EL (cell line): ENCODE measurements at regions not wholly inside any gene's neighbourhood (a gene's known extent, or its start where the extent isn't known, plus 50 kb on each side); places are given as distances from the start of the nearest gene placed in this dataset.
"Not testable (repeated sequence)": the region's sequence is repeated elsewhere in the genome, so short reads cannot be mapped to it uniquely, and the experiment has no call there.

Source experiments
- DNase-seq: peaks from one replicate; pipeline ENCODE4 v3.0.0-alpha.2; 2016

DNA sequence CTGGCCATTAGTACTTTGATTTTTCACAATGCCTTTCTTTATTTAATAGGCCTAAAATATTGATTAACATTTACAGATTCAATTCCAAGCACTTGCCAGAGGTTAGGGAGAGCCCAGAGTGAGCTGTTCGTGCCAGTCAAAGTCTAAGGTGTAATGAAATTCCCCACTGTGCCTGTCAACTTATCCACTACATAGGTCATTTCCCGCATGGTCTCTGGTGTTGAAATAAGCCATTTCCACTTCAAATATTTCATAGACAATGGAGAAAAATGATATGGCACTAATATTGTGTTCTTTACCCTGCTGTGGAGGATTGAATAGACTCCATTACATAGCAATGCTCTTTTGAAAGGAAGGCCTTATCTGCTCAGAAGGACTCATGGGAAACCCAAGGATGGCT lies 978.1 kb upstream of the CELF2 start:
- no peak for DNase-seq

DNA sequence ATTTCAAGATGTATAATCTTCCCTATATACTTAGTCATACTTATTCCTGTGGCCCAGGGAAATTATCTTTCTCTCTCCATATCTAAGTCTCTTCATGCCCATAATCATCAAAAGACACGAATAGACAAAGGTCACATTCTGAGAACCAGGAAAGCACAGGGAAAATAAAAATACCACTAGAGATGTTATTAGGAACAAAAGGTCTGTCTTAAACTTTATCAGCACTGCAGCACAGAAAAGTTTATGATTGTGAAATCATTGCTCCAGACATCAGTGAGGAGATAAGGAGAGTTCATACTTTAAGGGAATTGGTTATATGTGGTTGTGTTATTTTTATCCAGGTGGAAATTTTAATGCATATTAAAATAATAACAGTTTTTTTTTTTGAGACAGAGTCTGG lies 974.6 kb upstream of the CELF2 start:
- no peak for DNase-seq

DNA sequence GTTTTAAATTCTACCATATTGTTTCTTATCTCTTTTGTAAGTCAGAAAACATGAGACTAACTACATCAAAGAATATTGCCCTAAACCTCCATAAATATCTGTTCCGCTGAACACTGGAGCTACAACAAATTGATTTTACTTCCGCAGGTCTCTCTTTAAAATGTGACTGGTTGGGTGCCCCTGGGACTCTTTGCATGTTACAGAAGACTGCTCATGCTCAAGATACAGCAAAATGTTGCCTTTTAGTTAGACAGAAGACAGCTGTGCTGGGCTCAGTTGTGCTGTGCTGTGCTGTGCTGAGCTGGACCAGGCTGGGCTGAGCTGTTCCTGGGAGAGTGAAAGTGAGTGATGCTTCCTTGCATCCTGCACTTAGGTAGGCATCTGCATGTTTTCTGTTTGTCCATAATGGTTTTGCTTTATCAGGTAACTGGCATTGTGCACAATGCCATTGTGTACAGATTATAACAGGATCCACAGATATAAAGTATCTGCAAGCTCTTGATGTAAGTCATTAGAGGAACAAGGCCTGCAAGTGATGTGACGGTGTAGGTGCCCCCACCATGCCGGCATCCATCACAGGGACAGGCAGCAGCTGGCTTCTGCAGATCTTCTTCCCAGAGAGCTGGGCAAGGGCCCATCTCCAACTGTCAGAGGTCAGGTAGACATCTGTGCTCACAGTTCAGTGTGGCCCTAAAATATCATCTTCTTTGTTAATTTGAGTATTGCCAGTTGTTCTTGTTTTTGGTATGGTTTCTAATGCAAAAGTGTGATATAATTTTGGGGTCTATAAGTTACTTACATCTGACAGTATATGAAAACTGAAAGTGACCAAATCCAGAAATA lies 972.5 kb upstream of the CELF2 start:
- no peak for DNase-seq

DNA sequence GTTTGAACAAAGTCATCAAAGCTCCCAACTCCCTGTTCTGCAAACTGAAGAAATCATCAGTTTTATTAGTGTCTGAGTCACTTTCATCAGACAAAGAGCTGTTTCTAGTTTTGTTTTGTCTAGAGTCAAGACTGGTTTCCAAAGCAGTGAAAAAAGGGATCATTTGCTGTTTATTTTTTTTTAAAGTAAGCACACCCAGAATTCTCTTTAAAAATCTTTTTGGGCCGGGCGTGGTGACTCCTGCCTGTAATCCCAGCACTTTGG lies 972.0 kb upstream of the CELF2 start:
- DNase-seq = no peak

DNA sequence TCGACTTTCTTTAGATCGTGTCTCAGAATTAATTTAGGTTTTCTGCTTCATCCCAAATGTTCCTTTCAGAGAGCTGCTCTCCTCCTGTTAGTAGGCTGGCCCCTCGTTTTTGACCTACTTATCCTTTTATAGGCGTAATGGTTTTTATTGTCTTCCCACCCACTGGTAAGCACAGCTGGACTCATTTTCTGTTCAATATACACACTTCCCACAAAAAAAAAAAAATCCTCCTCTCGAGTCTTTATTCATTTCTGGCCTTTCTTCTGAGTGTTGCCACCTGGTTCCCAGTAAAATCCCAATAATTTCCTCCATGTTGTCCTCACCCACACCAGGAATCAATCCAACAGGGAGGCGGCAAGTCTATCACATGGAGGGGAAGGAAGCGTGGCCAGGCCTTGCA lies 970.2 kb upstream of the CELF2 start:
- no peak for DNase-seq

DNA sequence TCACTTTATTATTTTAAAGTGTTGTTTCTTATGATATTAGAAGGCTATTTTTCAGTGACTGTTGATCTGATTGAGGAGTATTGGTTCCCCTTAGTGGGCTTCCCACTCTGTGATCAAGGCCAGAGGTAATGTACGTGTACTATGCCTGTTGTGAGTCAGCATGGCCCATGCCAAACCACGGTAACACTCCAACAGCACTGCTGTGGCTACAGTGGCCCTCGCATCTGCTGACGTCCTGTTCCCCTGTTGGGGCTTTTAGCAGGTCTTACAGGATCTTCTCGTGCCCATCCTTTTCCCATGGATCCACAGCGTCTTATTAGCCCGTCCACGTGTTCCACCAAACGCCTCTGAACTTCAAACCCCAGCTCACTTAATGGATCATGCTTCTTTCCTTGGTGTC lies 964.6 kb upstream of the CELF2 start:
- DNase-seq = no peak

DNA sequence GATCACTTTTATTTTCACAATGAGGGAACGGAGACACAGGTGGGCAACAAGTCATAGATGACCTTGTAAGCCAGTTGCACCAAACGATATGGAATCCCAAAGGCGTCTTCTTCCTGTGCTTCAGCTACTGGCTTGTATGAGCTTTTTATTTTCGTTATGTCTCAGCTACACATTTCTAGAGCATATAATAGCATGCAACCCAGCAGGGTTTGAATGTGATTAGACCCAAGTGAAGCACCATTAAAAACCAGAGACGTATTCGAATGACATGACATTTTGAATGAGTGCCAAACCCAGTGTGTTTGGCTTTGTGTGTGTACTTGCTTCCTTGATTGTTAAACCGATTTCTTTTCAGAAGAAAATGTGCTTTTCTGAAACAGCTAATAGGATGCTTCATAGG lies 963.2 kb upstream of the CELF2 start:
- DNase-seq = no peak

DNA sequence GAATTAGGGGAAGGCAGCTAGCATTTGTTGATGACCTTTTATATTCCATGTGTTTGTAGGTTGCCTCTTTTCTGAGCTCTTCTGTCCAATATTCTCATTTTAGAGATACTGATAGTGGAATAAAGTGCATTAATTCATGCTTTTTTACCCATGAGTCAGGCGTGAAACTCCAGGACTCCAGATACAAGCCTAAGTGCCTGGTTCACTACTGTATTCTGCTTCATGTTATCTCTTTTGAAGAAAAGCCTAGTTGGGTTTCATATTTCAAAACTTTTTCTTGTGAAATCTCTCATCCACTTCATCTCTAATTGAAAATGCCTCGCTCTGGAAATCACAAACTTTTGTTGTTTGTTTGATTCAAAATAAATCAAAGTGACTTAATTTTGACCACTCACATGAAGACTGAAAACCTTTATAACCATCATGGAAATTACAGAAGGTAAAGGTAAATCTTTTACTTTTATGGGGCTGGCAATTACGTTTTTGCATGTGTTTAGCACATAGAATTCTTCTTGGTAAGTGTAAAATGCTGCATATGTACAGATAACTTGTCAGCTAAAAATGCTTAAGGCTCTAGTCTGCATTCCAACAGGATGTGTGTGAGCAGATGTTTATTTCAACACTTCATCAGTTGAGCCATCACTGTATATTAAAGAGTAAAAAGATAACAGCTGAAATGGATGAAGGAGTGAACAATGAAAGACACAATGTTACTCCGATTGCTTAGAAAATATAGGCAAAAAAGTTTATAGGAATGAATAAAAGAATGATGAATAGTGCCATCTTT lies 961.8 kb upstream of the CELF2 start:
- peak; percentile 1 for DNase-seq

DNA sequence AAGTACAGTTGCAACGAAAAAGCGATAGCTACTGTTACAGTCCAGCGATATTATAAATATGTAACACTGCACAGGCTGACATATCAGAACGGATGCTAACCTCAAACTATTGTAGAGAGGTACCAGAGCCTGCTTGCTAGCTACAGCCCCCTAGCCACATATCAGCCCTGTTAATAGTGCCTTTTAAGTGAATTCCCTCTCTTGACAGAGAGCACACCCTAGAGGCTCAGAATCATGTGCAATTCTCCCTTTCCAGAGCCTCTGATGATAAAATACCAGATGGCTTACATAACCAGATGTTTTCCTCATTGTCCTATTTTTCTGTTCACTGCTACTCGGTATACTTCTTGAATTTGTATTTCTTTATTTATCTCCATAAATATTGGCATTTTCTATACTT lies 960.7 kb upstream of the CELF2 start:
- no peak for DNase-seq

DNA sequence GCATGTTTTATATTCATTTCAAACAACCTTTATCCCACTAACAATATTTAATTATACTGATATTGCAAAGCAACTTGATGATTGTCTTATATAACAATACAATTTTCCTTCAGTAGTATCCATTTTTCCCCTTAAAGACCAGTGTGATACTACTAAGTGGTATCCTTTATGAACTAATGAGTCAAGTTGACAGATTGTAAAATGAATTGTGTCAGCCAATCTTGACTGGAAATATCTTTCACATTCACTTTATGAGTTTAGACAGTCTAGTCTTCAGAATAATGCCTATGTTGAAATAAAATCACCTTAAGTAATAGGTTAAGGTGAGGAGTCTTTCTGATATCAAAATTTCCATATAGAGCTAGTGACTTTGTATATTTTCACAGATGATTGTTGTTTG lies 950.0 kb upstream of the CELF2 start:
- DNase-seq = no peak

DNA sequence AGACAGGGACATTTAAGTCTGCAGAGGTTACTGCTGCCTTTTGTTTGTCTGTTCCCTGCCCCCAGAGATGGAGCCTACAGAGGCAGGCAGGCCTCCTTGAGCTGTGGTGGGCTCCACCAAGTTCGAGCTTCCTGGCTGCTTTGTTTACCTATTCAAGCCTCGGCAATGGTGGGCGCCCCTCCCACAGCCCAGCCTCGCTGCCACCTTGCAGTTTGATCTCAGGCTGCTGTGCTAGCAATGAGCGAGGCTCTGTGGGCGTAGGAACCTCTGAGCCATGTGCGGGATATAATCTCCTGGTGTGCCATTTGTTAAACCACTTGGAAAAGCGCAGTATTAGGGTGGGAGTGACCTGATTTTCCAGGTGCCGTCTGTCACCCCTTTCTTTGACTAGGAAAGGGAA lies 942.8 kb upstream of the CELF2 start:
- DNase-seq = not testable (repeated sequence)

DNA sequence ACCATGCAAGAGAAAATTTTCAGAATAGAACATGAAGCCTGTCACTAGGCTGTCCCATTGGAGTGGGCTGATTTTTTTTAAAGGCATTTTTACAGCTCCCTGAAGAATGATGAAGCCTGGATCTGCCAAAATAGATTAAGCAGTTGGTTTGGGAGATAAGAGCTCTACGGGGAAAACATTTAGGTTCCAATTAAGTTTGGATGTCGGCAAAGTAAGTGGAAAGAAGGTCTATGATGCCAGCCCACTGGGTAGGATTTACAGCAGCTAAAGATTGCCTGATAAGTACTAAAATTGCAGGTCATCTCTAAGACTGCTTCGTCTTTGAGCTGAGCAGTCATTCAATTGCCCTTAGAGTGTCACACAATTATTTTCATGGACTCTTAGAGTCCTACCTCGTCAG lies 939.2 kb upstream of the CELF2 start:
- DNase-seq = no peak

DNA sequence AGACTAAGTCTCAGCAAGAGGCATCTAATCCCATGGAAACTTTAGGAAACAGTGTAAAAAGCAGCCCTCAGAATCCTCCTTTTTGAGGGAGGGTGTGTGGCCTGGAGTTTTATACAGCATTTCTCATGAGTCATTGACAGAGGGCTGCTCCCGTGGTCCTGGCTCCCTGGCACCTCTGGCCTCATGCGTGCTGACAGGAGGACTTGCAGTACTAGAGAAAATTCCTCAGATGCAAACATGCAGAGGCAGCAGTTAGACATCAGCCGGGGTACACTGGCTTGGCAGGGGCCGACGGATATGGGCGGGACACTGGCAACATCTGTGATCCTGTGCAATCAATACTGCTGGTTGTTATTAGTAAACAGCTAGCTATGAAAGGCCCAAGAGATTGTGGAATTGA lies 925.1 kb upstream of the CELF2 start:
- DNase-seq = peak; percentile 51

DNA sequence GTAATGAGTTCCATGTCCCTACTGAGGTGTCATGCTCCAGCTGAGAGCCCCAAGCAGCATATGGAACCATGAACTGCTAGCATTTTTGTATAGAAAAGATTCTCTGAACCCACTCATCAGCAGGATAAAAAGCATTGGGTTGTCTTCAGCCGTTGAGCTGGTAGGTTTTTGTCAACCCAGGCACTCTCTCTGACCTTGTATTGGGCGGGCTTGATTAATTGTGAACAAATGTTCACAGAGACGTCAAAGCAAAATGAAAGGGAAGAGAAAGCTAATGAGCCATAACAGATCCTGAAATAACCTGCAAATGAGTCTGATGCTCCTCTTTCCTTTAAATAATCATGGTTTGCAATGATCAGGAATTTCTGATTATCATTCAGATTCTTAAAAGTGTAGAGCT lies 924.7 kb upstream of the CELF2 start:
- DNase-seq = no peak

DNA sequence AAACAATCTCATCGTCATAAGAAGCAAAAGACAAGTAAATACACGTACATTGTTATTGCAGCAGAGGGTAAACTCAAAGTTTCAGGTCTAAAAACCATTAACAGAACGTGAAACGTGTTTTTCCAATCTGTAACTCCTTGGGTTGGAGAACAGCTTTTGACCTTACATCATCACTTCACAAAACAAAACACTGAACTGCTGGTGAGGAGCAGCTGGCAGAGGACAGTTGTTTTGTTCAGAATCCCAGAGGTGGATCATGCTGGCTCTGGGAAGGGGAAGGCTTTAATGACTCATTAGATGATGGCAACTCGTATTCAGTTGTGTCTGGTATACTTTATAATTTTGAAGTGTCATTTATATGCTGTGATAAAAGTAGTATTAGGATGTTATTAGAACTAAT lies 923.0 kb upstream of the CELF2 start:
- no peak for DNase-seq

DNA sequence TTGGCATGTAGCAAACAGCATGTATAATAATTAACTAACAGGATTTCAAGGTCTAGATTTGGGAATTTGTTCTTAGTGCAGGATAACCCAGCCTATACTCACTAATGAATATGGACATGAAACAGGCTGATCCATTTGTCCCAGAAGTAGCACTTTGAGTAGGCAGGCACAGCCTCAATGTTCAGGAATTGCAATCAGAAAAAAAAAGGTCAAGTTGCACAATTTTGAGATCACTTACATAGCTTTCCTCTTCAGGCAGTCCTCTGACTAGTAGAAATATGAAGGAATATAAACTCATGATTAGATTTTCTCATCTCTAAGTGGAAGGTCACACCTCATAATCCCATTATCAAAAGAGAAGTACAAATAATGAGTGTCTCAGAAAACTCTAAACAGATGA lies 921.4 kb upstream of the CELF2 start:
- DNase-seq = no peak

DNA sequence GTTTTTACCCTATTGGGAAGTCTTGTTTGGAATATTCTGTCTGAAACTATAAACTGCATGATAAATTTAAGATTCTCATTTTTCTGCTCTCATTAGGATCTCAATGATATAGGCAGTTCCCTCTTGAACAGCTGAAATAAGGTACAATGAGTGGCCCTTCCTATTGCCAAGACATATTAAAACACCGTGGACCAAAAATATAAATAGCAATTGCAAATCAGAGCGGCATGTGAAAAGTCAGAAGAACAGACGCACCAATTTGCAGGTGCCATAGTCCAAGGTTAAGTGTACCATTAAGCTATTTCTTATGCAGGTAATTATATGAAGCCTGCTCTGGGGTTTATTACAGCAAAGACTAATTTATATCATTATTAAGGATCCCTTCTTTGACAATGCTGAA lies 920.8 kb upstream of the CELF2 start:
- no peak for DNase-seq

DNA sequence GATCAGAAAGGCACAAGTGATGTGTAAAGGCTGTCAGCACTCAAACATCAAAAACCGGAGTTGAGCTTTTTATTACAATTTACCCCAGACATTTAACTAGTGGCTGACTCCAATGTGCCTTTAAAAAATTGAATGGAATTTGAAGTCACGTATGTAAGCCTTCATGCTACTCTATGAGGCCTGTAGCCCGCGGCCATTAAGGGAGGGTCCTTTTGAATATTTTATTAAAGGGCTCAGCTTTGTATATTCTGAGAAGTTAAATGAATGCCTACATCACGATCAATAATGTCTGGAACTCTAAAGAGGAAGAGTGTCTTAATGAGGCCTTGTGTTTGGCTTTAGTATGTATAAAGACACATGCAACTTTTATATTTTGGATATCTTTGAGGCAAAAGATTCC lies 916.6 kb upstream of the CELF2 start:
- DNase-seq = no peak

DNA sequence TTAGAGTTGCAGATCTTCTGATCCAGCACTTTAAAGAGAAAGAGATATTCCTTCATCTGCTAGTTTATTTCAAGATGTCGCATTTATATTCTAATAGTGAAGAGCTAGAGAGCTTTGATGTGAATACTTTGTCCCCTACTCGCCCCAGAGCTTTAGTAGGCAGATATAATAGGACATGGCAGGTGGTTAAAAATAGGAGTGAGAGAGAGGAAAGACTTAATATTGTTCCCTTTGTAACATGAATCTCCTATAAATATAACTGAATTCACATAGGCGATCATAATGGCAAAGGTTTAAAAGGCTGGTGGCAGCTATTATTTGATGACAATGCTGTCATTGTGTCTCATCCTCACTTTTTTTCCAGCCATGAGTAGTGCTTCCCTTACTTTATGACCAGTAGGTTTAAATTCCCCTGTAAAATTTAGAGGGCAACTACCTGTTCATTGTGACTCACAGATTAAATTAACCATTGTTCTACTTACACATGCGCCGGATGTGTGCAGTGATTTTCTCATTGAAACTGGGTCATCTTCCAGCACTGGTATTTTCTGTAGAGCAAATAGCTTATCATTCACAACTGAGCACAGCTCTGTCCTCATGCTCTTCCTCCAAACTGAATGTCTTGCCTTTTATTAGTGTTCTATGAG lies 906.7 kb upstream of the CELF2 start:
- no peak for DNase-seq

DNA sequence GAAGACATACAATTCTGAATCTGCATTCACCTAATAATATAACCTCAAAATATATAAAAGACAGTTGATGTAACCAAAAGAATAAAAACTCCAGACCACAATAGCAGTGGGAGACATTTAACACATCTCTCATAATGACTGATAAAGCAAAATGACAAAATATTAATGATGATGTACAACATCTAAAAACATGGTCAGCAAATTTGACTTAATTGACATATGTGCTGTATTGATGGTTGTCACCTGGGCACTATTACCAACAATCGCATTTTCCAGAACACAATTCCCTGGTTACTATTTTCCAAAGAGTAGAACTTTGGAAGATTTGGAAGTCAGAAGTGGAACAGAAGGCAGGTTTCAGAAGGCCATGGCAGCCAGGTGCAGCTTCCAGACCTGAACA lies 899.5 kb upstream of the CELF2 start:
- DNase-seq = no peak

DNA sequence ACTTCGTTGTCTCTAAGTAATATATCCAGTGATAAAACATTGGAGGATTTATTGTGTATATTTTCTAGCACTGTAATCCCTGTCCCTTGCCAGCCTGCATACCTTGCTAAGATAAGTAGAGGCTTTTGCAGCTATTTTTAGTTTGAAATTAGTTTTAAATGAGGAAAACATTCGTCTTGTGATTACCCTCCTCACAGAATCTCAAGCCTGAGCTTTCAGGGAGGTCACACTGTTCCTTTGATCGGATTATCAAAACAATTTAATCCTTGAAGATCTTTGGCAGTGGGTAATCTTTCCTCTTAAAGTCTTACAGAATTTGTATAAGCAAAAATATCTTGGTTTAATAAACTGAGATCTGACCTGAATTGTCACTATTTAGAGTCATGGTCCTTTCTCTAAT lies 897.0 kb upstream of the CELF2 start:
- no peak for DNase-seq

DNA sequence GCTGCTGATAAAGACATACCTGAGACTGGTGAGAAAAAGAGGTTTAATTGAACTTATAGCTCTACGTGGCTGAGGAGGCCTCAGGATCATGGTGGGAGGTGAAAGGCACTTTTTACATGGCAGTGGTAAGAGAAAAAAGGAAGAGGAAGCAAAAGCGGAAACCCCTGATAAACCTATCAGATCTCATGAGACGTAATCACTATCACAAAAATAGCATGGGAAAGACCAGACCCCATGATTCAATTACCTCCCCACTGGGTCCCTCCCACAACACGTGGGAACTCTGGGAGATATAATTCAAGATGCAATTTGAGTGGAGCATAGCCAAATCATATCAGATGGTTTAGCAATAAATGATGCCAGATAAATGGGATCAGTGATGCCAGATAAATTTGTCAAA lies 892.0 kb upstream of the CELF2 start:
- no peak for DNase-seq

DNA sequence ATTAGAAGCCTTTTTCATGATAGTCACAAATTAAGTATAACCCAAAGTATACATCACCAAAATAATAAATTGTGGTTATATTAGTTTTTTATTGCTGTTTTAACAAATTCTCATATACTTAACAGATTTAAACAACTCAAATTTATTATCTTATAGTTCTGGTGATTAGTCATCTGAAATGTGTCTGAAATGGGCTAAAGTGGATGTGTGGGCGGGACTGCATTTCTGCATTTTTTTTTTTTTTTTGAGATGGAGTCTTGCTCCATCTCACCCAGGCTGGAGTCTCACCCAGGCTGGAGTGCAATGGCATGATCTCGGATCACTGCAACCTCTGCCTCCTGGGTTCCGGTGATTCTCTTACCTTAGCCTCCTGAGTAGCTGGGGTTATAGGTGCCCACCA lies 891.5 kb upstream of the CELF2 start:
- no peak for DNase-seq

DNA sequence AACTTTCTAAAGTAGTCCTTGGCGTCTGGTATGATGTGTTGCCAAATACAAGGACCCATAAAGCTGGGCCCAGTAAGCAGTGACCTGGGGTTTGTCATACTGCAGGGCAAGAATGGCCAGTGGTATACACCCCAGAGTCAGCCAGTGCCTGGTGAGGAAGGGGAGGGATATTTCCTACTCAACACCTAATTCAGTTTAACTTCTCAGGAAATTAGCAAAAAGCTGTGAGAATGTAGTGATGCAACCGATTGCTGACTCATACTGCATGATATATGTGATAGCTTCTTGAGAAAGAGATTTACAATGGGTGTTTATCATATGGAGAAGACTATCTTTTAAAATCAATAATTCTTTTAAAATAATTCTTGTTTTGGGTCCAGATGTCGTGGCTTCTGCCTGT lies 889.3 kb upstream of the CELF2 start:
- peak; percentile 1 for DNase-seq
